Body of pancreas (tissue), 4 donors: ENCODE measurements at regions not wholly inside any gene's neighbourhood (a gene's known extent, or its start where the extent isn't known, plus 50 kb on each side); places are given as distances from the start of the nearest gene placed in this dataset.

Source experiments
- POLR2A ChIP-seq, 3 donors: fragments of 450-650 bp; IDR thresholded peaks; one replicate each; pipeline ENCODE4 v1.6.1; 2016; ENCODE audit warnings: antibody characterized with exemption in 3 of 3, mild to moderate bottlenecking in 2 of 3
- TF ChIP-seq, protein P1 (sequence below), 7 experiments: fragments of 450-650 bp in 4 of 7; fragments of 200-600 bp in 3 of 7; sonication (generic) in 3 of 7; IDR thresholded peaks; one replicate each; pipeline ENCODE4 v1.5.1; 2016 to 2019; ENCODE audit warnings: antibody characterized with exemption in 7 of 7

DNA sequence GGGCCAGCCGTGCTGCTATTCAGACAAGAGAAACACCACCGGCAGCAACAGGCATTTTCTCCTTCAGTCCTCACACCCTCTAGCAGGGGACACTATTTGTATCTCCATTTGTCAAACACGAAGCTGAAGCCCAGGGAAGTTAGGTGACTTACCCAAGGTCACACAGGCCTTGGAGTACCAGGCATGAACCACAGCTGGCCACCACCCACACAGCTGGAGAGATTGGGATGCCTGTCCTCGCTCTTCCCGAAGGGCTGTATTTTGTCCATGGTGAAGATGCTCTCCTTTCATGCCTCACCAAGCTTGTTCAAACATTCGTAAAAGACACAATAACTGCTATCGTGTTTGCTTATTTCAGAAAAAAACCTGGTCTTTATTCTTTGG lies 182.7 kb downstream of the INHBB start:
- TF ChIP-seq, protein P1, sequence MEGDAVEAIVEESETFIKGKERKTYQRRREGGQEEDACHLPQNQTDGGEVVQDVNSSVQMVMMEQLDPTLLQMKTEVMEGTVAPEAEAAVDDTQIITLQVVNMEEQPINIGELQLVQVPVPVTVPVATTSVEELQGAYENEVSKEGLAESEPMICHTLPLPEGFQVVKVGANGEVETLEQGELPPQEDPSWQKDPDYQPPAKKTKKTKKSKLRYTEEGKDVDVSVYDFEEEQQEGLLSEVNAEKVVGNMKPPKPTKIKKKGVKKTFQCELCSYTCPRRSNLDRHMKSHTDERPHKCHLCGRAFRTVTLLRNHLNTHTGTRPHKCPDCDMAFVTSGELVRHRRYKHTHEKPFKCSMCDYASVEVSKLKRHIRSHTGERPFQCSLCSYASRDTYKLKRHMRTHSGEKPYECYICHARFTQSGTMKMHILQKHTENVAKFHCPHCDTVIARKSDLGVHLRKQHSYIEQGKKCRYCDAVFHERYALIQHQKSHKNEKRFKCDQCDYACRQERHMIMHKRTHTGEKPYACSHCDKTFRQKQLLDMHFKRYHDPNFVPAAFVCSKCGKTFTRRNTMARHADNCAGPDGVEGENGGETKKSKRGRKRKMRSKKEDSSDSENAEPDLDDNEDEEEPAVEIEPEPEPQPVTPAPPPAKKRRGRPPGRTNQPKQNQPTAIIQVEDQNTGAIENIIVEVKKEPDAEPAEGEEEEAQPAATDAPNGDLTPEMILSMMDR (IDR thresholded peaks at IDR 0.05), result no peak
- no peak for TF ChIP-seq POLR2A (IDR thresholded peaks at IDR 0.05)
